Right ventricle myocardium superior (tissue), 1 donor: ENCODE measurements at regions not wholly inside any gene's neighbourhood (a gene's known extent, or its start where the extent isn't known, plus 50 kb on each side); places are given as distances from the start of the nearest gene placed in this dataset.
"Not testable (repeated sequence)": the region's sequence is repeated elsewhere in the genome, so short reads cannot be mapped to it uniquely, and the experiment has no call there.

ENCODE experiments used
- ATAC-seq: fragments of 200-7000 bp; cut with Tn5 transposase; one replicate; pipeline ENCODE4 v1.9.1; 2020; ENCODE audit warnings: mild to moderate bottlenecking; ENCODE audit not compliant: poor library complexity
- DNase-seq: peaks from one replicate; pipeline ENCODE4 v3.0.0-alpha.2; 2020
- intact Hi-C: fragments of 100-400 bp; cut with DNase I; formaldehyde crosslinking; loops from one replicate; pipeline ENCODE4 v1.11.2; 2022
- donor health status: DM: no; HTN: yes; CAD: no; lungs with severe emphysema.

DNA sequence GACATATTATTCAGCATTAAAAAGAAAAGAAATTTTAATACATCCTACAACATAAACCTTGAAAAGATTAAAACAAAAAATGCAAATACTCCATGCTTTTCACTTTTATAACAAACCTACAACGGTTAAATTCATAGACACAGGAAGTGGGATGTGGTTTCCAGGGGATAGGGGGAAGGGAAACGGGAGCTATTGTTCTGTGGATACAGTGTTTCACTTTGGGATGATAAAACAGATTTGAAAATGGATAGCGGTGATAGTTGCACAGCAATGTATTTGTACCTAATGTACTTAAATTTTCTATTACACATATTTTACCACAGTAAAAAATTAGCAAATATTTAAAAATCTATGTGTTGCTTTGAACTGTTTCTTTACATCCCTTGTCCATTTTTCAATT lies 368.0 kb downstream of the CDY2B start:
- DNase-seq, ATAC-seq, intact Hi-C loops: not testable (repeated sequence)

DNA sequence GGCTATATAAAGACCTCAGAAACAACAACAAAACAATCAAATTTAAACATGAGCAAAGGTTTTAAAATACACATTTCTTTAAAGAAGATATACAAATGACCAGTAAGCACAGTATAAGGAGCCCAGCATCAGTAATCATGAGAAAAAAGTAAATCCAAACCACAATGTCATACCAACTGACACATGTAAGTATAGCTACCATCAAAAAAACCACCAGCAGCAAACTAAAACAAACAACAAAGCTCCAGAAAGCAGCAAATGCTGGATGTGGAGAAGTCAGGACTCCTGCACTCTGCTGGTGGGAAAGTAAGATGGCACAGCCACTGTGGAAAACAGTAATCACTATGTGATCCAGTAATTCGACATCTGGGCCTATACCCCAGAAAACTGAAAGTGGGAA lies 368.5 kb downstream of the CDY2B start:
- DNase-seq, intact Hi-C loops, ATAC-seq: not testable (repeated sequence)

GRCh38 chrY:17505834-17506233 lies 374.2 kb downstream of the CDY2B start:
- ATAC-seq, DNase-seq, intact Hi-C loops: not testable (repeated sequence)

GRCh38 chrY:17484763-17485162 lies 395.3 kb downstream of the CDY2B start:
- ATAC-seq, DNase-seq, intact Hi-C loops: not testable (repeated sequence)

DNA sequence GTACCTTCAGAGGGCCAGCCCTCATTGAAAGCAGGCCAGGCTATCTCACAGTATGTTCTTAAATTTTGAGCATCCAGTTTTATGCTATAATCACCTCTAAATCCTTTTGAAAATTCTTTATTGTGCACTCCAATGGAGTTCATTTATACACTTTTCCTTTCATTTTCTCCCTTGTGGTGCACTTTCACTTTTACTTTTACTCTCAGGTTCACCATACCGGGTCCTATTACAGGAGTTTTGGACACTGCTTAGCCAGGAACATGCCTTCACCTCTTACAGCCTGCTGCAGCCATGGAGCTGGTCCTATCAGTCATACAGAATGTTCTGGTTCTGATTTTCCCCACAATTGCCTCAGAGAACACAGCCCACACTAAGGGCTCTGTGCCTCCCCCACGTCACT lies 395.9 kb downstream of the CDY2B start:
- DNase-seq, intact Hi-C loops, ATAC-seq: not testable (repeated sequence)

GRCh38 chrY:17481389-17482022 lies 398.5 kb downstream of the CDY2B start:
- DNase-seq, intact Hi-C loops: not testable (repeated sequence)
- ATAC-seq = peak; percentile 45

- ATAC-seq, intact Hi-C loops, DNase-seq: not testable (repeated sequence)
Observed at GRCh38 chrY:17472068-17472467, 408.0 kb downstream of the CDY2B start.

DNA sequence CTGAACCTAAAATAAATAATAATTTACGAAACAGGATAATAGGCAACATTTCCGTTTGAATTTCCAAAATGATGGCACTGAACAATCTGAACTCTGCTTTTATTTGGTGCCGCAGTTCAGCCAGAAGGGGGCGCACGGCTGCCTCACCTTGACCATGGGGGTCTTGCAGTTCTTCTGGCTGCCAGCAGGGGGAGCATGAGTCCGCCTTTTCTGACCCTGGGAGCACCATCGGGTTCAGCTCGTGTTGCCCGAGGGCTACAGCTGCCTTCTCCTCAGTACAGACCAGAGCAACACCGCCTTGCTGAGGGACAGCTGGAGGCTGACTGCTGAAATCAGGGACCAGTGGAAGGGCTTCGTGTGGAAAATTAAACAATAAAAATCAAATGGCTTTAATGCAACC lies 420.3 kb downstream of the CDY2B start:
- ATAC-seq, DNase-seq, intact Hi-C loops: not testable (repeated sequence)

- ATAC-seq (no peak), DNase-seq (no peak)
- intact Hi-C loops = no loop called here
Observed at GRCh38 chrY:17430570-17431166, 449.4 kb downstream of the CDY2B start.

DNA sequence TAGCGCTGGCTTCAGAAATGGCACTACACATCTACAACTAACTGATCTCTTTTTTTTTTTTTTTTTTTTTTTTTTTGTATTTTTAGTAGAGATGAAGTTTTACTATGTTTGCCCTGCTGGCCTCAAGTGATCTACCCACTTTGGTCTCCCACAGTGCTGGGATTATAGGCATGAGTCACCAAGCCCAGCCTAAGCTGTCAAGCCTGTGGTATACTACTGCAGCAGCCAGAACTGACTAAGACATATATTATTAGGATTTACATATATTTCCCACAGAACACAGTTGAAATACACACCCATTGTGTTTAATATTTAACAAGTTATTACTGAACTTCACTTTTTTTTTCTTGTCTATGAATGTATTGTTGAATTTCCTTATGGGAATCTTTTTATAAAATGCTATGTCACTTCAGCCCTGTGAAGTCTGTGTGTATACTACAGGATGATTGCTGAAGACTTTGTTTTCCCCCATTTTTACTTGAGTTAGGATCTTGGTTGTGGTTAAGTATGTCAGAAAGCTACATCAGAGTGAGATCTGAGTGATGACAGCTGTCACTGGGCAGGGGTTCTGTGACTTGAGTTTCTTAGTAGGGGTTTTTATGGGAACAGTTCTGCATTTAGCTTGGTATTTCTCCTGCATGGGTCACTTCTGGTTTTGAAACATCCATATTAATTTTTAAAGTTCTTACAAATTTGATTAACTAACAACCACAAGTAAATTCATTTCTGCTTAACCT lies 481.5 kb downstream of the CDY2B start:
- ATAC-seq (no peak), DNase-seq (no peak)
- intact Hi-C loops = no loop called here

DNA sequence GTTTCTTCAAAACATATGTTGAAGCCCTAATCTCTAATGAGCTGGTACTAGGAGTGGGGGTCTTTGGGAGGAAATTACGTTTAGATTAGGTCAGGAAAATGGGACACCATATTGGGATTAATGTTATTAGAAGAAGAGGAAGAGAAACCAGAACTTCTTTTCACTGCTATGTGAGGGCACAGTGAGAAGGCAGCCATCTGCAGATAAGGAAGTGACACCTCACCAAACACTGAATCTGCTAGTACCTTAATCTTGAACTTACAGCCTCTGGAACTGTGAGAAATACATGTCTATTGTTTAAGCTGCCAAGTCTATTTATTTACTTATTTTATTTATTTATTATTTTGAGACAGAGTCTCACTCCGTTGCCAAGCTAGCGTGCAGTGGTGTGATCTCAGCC lies 482.4 kb downstream of the CDY2B start:
- ATAC-seq (no peak), DNase-seq (no peak)
- intact Hi-C loops = no loop called here

DNA sequence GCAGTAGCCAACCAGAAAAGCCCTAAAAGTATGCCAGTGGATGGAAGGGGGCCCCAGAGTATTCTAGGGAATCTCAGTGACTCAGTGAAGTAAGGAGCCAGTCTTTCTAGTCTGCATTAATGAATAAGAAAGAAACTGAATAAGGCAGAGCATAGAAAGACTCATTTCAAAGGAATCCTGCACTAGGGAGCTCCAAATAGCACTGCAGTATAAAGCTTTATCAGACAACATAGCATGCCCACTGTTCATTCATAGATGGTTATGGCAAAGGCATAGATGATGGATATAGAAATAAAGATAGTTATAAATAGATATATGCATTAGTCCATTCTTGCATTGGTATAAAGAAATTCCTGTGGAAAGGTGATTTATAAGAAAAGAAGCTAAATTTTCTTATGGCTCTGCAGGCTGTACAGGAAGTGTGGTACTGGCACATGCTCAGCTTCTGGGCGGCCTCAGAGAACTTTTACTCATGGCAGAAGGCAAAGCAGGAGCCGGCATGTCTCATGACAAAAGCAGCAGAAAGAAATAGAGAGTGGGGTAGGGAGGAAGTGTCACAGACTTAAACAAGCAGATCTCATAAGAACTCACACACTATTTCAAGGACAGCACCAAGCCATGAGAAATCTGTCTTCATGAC lies 498.5 kb downstream of the CDY2B start:
- no peak for DNase-seq
- no peak for ATAC-seq
- intact Hi-C loops = no loop called here

DNA sequence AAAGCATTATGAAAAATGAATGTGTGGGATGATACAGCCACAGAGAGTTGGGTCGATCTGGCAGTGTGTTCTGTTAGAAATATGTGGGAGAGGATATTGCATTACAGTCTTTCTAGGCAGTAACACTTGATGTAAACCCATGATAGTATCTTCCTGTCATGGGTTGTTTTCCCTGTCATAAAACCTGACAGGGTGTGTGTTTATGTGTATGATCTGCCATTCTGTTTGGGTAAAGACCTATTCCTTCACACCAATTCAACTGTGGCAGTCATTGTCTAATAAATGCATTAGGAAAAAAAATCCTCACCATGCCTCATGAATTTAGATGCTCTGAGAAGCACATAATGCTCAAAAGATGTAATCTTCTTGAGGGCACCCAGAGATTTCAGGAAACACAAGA lies 501.7 kb downstream of the CDY2B start:
- no peak for DNase-seq
- no peak for ATAC-seq
- intact Hi-C loops = no loop called here

DNA sequence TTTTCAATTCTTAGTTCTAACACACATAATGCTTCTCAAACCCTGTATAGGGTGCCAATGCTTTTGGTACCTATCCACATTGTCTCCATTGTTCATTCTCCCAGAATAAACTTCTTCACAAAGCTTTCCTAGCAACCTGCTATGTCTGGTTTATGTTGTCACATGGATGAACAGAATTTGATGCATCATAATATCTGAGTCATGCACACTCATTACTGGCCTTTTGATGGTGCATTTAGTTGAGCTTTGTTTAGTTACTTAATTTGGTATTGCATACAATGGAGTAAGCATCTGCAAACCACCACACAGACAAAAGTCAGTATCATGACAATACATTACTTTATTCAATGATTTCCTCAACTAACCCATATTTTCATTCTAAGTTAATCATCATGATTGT lies 511.6 kb downstream of the CDY2B start:
- no peak for DNase-seq
- ATAC-seq = no peak
- intact Hi-C loops = no loop called here

DNA sequence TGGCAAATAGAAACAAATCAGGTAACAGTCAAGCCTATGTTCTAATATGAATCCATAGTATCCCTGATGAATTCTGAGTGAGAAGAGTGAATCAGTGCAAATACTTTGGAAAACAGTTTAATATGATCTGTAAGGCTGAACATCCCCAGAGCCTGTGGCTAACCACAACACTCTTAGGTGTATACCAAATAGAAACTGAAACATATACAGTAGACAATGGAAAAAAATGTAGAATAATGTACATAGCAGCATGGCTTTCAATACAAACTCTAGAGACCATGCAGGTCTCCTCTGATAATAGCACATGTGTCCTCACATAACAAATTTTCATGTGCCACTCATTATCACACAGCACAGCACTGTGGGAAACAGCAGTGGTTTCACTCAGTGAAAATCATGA lies 513.6 kb downstream of the CDY2B start:
- no peak for DNase-seq
- no peak for ATAC-seq
- intact Hi-C loops = no loop called here

DNA sequence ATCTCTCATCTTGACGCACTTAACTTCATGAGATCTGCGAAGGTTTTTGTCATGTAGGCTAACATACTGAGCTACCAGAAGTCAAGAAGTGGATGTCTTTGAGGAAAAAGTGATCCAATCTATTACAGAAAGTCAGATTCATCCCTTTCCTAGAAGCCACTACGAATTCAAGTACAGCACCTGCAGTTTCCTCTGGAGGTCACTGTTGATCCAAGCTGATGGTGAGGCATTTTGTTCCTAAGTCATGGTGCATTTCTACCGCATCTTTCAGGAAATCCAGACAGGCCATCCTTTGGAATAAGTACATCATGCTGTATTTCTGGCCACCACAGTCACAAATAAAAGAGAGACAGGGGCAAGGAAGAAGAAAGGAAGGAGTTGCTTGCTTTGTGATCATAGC lies 541.0 kb downstream of the CDY2B start:
- ATAC-seq (no peak), DNase-seq (no peak)
- intact Hi-C loops = no loop called here

GRCh38 chrY:17330733-17331132 lies 549.3 kb downstream of the CDY2B start:
- intact Hi-C loops = no loop called here
- ATAC-seq (no peak), DNase-seq (no peak)

DNA sequence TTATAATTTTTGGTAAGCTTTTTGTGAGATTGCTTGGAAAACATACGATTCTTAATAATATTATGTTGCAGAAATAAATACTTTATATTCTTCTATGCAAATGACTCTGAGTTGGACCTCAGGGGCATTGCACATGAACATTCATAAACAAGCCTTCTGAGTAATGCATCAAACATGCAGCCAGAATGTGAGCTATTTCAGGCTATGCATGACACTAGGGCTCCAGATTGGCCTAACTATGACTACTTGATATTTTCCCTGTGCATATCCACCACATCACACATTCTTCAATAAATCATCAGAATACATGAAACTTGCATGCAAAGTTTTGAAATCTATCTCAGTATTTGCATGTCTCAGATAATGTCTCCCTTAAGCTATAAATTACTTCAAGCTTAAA lies 560.1 kb downstream of the CDY2B start:
- intact Hi-C loops = no loop called here
- DNase-seq (no peak), ATAC-seq (no peak)

GRCh38 chrY:17318631-17319030 lies 561.4 kb downstream of the CDY2B start:
- DNase-seq = no peak
- intact Hi-C loops = no loop called here
- ATAC-seq = no peak

GRCh38 chrY:17277056-17277455 lies 603.0 kb downstream of the CDY2B start:
- intact Hi-C loops = no loop called here
- ATAC-seq = no peak

More at GRCh38 chrY:17277056-17277455, 603.0 kb downstream of the CDY2B start:
- no peak for DNase-seq
